Coronary artery (tissue), 2 donors: ENCODE measurements at regions not wholly inside any gene's neighbourhood (a gene's known extent, or its start where the extent isn't known, plus 50 kb on each side); places are given as distances from the start of the nearest gene placed in this dataset.

ENCODE experiments used
- DNase-seq: peaks from one replicate; pipeline ENCODE4 v3.0.0-alpha.2; 2017; ENCODE audit warnings: low spot score
- H3K27ac ChIP-seq, 2 donors: fragments of 200-600 bp; sonication (generic); one replicate each; pipeline ENCODE4 v1.5.1; 2016 to 2019
- H3K4me3 ChIP-seq: fragments of 200-600 bp; sonication (generic); 2 replicates; pipeline ENCODE4 v1.5.1; 2016; ENCODE audit warnings: mild to moderate bottlenecking, moderate library complexity
- TF ChIP-seq, protein P1 (sequence below): fragments of 200-600 bp; sonication (generic); IDR thresholded peaks from one replicate; pipeline ENCODE4 v1.5.1; 2019; ENCODE audit warnings: antibody characterized with exemption

DNA sequence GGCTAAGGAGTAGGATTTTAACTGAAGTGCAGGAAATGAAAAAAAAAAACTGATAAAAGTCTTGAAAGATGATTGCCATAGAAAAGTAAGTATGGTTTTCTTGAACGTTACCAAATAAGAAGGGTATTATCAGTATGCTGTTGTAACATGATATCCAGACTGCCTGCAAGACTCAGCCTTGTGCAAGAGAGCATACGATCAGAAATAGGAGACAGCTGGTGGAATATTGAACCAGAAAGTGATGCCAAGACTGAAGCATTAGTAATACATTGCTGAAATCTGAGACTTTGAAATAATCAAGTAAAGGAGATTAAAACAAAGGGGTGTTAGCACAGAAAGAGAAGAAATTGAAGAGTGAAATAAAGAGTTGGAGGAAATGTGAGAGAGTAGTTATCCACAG, 452.7 kb upstream of the CNTN5 start:
- Histone ChIP-seq H3K27ac (no peak overlapping the region), H3K4me3 (no peak overlapping the region)
- TF ChIP-seq, protein P1, sequence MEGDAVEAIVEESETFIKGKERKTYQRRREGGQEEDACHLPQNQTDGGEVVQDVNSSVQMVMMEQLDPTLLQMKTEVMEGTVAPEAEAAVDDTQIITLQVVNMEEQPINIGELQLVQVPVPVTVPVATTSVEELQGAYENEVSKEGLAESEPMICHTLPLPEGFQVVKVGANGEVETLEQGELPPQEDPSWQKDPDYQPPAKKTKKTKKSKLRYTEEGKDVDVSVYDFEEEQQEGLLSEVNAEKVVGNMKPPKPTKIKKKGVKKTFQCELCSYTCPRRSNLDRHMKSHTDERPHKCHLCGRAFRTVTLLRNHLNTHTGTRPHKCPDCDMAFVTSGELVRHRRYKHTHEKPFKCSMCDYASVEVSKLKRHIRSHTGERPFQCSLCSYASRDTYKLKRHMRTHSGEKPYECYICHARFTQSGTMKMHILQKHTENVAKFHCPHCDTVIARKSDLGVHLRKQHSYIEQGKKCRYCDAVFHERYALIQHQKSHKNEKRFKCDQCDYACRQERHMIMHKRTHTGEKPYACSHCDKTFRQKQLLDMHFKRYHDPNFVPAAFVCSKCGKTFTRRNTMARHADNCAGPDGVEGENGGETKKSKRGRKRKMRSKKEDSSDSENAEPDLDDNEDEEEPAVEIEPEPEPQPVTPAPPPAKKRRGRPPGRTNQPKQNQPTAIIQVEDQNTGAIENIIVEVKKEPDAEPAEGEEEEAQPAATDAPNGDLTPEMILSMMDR, result no peak
- no peak for DNase-seq

DNA sequence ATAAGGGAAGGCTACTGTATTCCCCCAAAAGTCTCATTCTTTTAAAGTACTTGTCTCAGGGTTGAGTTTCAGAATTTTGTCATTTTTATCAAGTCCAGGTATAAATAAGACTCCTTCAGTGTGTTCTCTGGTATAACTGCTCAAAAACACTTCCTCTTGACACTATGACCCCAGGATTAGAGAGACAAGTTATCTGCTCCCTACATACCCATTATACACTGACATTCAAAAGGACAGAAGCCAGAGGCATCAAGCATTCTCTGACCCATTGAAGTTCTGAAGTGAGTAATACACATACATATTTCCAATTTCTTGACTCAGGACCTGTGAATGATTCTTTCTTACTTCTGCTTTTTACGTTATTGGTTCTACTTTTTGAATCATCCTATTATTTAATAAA, 447.8 kb upstream of the CNTN5 start:
- Histone ChIP-seq H3K4me3 (no peak overlapping the region), H3K27ac (no peak overlapping the region)
- no peak for DNase-seq
- TF ChIP-seq, protein P1, result no peak

DNA sequence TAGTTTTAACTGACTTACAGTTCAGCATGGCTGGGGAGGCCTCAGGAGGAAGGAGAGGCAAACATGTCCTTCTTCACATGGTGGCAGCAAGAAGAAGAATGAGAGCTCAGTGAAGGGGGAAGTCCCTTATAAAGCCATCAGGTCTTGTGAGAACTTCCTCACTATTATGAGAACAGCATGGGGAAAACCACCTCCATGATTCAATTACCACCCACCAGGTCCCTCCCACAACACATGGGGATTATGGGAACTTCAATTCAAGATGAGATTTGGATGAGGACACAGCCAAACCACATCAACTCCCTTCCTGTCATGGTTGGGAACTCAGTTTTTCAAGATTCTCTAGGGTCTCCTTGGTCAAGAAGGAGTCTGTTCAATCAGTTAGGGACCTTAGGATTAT, 432.9 kb upstream of the CNTN5 start:
- no peak for DNase-seq
- TF ChIP-seq, protein P1, result no peak
- Histone ChIP-seq H3K27ac (no peak overlapping the region), H3K4me3 (no peak overlapping the region)

DNA sequence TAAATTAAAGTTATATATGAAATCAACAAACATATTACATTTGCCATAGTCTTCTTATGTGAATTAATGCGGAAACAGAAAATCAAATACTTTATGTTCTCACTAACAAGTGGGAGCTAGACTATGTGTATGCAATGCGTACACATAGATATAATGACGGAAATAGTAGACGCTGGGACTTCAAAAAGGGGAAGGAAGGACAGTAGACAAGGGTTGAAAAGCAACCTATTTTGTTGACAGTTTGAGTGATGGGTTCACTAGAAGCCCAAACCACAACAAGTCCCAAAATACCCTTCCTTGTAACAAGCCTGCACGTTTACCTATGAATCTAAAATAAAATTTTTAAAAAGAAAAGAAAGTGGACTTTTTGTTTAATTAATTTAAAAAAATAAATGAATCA, 430.8 kb upstream of the CNTN5 start:
- Histone ChIP-seq H3K4me3 (no peak overlapping the region), H3K27ac (no peak overlapping the region)
- DNase-seq, result no peak
- TF ChIP-seq, protein P1, result no peak

DNA sequence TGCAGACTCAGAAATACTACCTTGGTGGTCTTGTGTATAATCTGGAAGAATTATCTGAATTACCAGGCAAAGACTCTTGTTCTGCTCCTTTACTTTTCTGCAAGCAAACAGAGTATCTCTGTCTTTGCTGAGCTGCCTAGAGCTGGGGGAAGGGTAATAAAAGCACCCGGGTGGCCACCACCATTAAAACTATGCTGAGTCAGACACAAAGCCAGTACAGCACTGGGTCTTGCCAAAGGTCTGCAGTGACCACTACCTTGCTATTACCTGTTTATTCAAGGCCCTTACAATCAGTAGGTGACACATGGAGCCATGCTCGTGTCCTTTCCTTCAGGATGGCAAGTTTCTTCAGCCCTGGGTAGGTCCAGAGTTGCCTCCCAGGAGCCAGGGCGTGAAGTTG, 420.6 kb upstream of the CNTN5 start:
- Histone ChIP-seq H3K27ac (no peak overlapping the region), H3K4me3 (no peak overlapping the region)
- TF ChIP-seq, protein P1, result no peak
- no peak for DNase-seq

DNA sequence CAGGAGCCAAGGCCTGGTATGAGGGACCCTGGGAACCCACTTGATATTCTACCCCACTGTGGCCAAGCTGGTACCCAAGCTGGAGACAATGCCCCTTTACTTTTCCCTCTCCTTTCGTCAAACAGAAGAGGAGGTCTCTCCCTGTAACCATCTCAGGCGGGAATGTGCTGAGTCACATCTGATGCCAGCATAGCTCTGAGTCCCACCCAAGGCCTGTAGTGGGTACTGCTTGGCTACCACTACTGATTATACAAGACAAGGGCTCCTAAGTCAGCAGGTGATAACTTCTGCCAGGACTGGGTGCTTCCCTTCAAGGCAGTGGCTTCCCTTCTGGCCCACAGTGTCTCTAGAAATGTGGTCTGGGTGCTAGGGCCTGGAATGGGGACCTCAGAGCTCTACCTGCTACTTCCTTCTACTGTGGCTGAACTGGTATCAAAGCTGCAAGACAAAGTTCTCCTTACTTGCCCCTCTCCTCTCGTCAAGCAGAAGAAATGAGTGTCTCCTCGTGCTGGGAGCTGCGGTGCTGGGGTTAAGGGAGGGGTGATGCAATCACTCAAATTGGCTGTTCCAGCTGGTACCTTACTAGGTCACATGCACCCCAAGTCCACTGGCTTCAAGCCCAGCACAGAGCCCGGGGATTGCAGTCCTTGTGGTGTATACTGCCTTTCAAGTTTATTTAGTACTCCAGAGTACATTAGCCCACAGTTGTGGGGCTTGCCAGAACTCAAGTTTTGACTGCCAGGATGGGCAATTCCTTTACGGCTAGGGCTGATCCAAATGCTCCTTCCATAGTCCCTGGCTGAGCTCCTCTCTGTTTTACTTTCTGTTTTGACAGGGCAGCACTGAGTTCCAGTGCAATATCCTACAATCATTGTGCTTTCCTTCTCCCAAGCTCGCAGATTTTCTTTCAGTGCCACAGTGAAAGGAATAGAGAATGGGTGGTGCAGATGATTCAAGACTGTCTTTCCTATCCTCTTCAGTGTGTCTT, 419.7 kb upstream of the CNTN5 start:
- H3K4me3 ChIP-seq, result no peak overlapping the region
- H3K27ac ChIP-seq, result no peak overlapping the region
- TF ChIP-seq, protein P1, result no peak
- DNase-seq, result no peak

DNA sequence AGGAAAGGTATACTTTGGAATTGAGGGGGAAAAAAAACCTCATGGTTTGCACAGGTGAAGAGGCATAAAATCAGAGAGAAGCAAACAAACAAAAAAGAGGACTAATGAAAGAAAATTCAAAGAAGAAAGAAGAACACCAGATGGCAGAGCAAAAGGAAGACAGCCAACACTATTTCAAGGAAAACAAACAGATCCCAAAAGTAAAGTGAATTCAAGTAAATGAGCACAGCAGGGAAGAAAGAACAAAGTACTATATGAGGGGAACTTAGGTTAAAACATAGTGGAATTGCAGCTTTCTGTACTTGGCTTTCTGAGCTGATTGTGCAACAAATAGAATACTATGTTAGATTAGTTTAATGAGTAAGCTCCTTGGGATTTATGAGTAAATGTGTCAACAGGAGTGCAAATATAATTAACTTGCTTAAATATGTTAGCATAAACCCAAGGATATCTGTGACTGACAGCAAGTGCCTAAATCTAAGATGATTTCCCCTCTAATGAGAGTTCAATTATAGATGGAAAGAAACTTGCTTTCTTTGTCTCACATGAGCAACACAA, 404.6 kb upstream of the CNTN5 start:
- TF ChIP-seq, protein P1, result no peak
- no peak overlapping the region for H3K27ac ChIP-seq
- H3K4me3 ChIP-seq, result no peak overlapping the region
- no peak for DNase-seq
